ENCODE measurements at regions not wholly inside any gene's neighbourhood (a gene's known extent, or its start where the extent isn't known, plus 50 kb on each side); places are given as distances from the start of the nearest gene placed in this dataset.

DNA sequence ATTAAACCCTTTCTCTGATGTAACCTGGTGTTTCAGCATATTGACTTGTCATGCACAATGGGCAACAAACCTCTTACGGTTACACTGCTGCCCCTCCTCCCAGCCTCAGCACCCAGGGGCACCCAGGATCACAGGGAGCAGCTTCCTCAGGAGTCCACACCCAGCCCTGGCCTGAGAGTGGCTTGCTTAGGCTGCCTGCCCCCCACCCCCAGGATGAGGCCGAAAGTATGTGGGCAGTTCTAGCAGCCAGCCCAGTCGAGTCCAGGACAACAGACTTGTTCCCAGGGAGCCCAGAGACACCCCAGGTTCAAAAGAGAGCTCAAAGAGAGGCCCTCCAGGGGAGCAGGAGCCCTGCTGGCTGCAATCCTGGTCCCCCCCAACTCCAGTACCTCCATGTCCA is 108.1 kb upstream of the THY1 start:
- TF ChIP-seq, protein P1, sequence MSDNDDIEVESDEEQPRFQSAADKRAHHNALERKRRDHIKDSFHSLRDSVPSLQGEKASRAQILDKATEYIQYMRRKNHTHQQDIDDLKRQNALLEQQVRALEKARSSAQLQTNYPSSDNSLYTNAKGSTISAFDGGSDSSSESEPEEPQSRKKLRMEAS (IDR thresholded peaks at IDR 0.05), result no peak
- TF ChIP-seq CEBPB (IDR thresholded peaks at IDR 0.05), result no peak
- TF ChIP-seq EP300 (IDR thresholded peaks at IDR 0.05; ENCODE audit: borderline replicate concordance), result no peak
- no peak for TF ChIP-seq CREB1 (IDR thresholded peaks at IDR 0.05; ENCODE audit: low read depth)
- no peak for TF ChIP-seq ZBTB7A (IDR thresholded peaks at IDR 0.05; ENCODE audit: low read depth)
- no peak for TF ChIP-seq NFIC (IDR thresholded peaks at IDR 0.05)
- TF ChIP-seq, protein P2, sequence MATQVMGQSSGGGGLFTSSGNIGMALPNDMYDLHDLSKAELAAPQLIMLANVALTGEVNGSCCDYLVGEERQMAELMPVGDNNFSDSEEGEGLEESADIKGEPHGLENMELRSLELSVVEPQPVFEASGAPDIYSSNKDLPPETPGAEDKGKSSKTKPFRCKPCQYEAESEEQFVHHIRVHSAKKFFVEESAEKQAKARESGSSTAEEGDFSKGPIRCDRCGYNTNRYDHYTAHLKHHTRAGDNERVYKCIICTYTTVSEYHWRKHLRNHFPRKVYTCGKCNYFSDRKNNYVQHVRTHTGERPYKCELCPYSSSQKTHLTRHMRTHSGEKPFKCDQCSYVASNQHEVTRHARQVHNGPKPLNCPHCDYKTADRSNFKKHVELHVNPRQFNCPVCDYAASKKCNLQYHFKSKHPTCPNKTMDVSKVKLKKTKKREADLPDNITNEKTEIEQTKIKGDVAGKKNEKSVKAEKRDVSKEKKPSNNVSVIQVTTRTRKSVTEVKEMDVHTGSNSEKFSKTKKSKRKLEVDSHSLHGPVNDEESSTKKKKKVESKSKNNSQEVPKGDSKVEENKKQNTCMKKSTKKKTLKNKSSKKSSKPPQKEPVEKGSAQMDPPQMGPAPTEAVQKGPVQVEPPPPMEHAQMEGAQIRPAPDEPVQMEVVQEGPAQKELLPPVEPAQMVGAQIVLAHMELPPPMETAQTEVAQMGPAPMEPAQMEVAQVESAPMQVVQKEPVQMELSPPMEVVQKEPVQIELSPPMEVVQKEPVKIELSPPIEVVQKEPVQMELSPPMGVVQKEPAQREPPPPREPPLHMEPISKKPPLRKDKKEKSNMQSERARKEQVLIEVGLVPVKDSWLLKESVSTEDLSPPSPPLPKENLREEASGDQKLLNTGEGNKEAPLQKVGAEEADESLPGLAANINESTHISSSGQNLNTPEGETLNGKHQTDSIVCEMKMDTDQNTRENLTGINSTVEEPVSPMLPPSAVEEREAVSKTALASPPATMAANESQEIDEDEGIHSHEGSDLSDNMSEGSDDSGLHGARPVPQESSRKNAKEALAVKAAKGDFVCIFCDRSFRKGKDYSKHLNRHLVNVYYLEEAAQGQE (IDR thresholded peaks at IDR 0.05; ENCODE audit: low read depth), result no peak
- no peak for TF ChIP-seq YY1 (IDR thresholded peaks at IDR 0.05; ENCODE audit: low read depth)
- TF ChIP-seq TEAD4 (IDR thresholded peaks at IDR 0.05), result no peak
- no peak for TF ChIP-seq TCF12 (IDR thresholded peaks at IDR 0.05; ENCODE audit: low read depth)
- no peak for TF ChIP-seq RAD21 (IDR thresholded peaks at IDR 0.05; ENCODE audit: low read depth)
- TF ChIP-seq EGR1 (IDR thresholded peaks at IDR 0.05), result no peak
- TF ChIP-seq, protein P3, sequence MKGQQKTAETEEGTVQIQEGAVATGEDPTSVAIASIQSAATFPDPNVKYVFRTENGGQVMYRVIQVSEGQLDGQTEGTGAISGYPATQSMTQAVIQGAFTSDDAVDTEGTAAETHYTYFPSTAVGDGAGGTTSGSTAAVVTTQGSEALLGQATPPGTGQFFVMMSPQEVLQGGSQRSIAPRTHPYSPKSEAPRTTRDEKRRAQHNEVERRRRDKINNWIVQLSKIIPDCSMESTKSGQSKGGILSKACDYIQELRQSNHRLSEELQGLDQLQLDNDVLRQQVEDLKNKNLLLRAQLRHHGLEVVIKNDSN (IDR thresholded peaks at IDR 0.05), result no peak
- no peak for TF ChIP-seq FOXM1 (IDR thresholded peaks at IDR 0.05; ENCODE audit: borderline replicate concordance, low read depth)

DNA sequence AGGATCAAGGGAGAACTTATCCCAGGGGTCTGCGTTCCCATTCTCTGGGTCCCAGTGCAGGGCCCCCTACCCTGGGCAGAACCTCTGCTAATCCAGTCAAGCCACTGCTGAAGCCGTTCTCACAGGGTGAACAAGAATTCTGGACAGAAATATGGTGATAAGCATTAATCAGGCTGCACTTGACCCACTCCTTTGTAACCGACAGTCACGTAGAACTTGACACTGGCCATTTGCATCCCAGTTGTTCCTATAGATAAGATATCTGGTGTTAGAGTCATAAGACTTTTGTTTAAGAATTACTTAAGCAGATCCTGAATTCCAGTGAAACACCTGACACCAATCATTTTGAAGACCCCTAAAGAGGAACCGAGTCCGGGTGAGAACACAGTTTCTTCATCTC is 107.5 kb upstream of the THY1 start:
- TF ChIP-seq RAD21 (IDR thresholded peaks at IDR 0.05; ENCODE audit: low read depth) (no peak), TAF1 (IDR thresholded peaks at IDR 0.05; ENCODE audit: low read depth) (no peak), TEAD4 (IDR thresholded peaks at IDR 0.05) (no peak), TCF12 (IDR thresholded peaks at IDR 0.05; ENCODE audit: low read depth) (no peak), ZBTB7A (IDR thresholded peaks at IDR 0.05; ENCODE audit: low read depth) (no peak), FOXM1 (IDR thresholded peaks at IDR 0.05; ENCODE audit: borderline replicate concordance, low read depth) (no peak)
- TF ChIP-seq, protein P3 (IDR thresholded peaks at IDR 0.05), result no peak

DNA sequence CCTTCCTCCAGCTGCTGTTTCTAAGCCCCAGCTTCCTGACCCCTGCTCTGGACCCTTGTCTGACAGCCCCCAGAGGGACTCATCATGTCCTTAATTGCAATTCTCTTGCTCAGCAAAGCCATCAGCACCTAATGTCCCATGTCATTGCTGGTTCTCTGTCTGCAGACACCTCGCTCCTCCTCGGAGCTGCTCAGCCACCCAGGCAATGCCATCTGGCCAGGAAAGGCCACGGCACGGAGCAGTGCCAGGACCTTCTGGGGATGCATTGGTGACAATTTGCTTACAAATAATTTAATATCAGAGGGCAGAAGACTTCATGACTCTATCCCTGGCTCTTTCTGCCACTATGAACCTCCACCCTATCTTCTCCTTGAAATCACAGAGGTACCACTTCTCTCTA is 107.0 kb upstream of the THY1 start:
- TF ChIP-seq CEBPB (IDR thresholded peaks at IDR 0.05) (no peak), TAF1 (IDR thresholded peaks at IDR 0.05; ENCODE audit: low read depth) (no peak), EP300 (IDR thresholded peaks at IDR 0.05; ENCODE audit: borderline replicate concordance) (no peak), RAD21 (IDR thresholded peaks at IDR 0.05; ENCODE audit: low read depth) (no peak), FOXM1 (IDR thresholded peaks at IDR 0.05; ENCODE audit: borderline replicate concordance, low read depth) (no peak), YY1 (IDR thresholded peaks at IDR 0.05; ENCODE audit: low read depth) (no peak), TCF12 (IDR thresholded peaks at IDR 0.05; ENCODE audit: low read depth) (no peak), NFIC (IDR thresholded peaks at IDR 0.05) (no peak), CREB1 (IDR thresholded peaks at IDR 0.05; ENCODE audit: low read depth) (no peak), EGR1 (IDR thresholded peaks at IDR 0.05) (no peak), ZBTB7A (IDR thresholded peaks at IDR 0.05; ENCODE audit: low read depth) (no peak), TEAD4 (IDR thresholded peaks at IDR 0.05) (no peak)
- TF ChIP-seq, protein P2 (IDR thresholded peaks at IDR 0.05; ENCODE audit: low read depth), result no peak
- TF ChIP-seq, protein P1 (IDR thresholded peaks at IDR 0.05), result no peak
- TF ChIP-seq, protein P3 (IDR thresholded peaks at IDR 0.05), result no peak

DNA sequence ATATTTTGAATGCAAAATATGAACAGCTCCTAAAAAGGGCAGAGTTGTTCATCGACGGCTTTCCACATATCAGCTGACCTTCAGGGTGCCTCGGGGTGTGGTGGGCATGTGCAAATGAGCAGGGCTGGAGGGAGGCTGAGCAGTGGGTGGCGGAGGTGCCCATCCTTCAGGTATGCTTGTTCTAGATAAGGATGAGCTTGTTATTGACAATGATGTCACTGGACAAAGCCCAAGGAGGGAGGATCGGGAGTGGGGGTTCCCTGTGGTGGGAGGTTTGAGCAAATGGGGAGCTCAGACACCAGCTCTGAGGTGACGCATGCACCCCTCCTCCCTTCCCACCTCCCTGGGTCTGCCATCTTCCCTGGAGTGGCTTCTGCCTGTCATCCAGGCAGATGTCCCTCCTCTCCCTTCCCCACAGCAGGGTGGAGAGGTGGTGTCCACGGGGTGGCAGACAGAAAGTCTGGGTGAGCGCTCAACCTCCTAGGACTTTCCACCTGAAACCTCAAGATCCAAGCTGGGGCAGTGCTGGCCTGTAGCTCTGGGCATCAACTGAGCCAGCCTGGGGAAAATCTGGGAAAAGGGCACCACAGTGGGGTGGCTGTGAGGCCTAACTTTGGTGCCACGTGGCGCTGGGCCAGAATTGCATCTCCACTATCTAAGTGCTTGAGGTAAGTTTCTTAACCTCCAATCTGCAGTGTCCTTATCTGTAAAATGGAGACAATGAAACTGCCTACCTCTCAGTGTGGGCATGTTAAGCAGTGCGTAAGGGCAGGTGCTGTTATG is 106.3 kb upstream of the THY1 start:
- TF ChIP-seq YY1 (IDR thresholded peaks at IDR 0.05; ENCODE audit: low read depth) (no peak), FOXM1 (IDR thresholded peaks at IDR 0.05; ENCODE audit: borderline replicate concordance, low read depth) (no peak), NFIC (IDR thresholded peaks at IDR 0.05) (no peak), CREB1 (IDR thresholded peaks at IDR 0.05; ENCODE audit: low read depth) (no peak)

DNA sequence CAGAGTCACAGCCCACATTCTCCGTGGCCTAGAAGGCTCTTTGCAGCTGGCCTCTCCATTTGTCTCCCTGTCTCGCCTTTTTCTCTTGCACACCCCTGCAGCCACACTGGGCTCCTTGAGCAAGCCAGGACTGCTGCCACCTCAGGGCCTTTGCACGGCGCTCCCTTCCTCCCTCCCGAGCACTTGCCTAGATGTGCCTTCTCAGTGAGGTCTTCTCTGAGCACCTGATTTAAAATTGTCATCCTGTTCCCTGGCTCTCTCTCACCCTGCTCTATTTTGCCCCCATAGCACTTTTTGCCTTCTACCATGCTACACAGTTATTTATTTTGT is 102.9 kb upstream of the THY1 start:
- TF ChIP-seq CREB1 (IDR thresholded peaks at IDR 0.05; ENCODE audit: low read depth) (no peak), EGR1 (IDR thresholded peaks at IDR 0.05) (no peak), CEBPB (IDR thresholded peaks at IDR 0.05) (no peak), EP300 (IDR thresholded peaks at IDR 0.05; ENCODE audit: borderline replicate concordance) (no peak), YY1 (IDR thresholded peaks at IDR 0.05; ENCODE audit: low read depth) (no peak), RAD21 (IDR thresholded peaks at IDR 0.05; ENCODE audit: low read depth) (no peak), ZBTB7A (IDR thresholded peaks at IDR 0.05; ENCODE audit: low read depth) (no peak), TEAD4 (IDR thresholded peaks at IDR 0.05) (no peak), NFIC (IDR thresholded peaks at IDR 0.05) (no peak), TAF1 (IDR thresholded peaks at IDR 0.05; ENCODE audit: low read depth) (no peak), TCF12 (IDR thresholded peaks at IDR 0.05; ENCODE audit: low read depth) (no peak), FOXM1 (IDR thresholded peaks at IDR 0.05; ENCODE audit: borderline replicate concordance, low read depth) (no peak)
- TF ChIP-seq, protein P2 (IDR thresholded peaks at IDR 0.05; ENCODE audit: low read depth), result no peak
- TF ChIP-seq, protein P3 (IDR thresholded peaks at IDR 0.05), result no peak
- TF ChIP-seq, protein P1 (IDR thresholded peaks at IDR 0.05), result no peak

Data from Ishikawa (cell line).